Keratinocyte (primary cell): ENCODE measurements at regions not wholly inside any gene's neighbourhood (a gene's known extent, or its start where the extent isn't known, plus 50 kb on each side); places are given as distances from the start of the nearest gene placed in this dataset.

ENCODE experiments used
- DNase-seq: peaks from one replicate; pipeline ENCODE4 v3.0.0-alpha.2; 2011; ENCODE audit warnings: low read depth, missing footprints, low spot score
- FAIRE-seq: peaks from 2 replicates; lab custom pipeline; 2011; peaks lifted over from hg19 to GRCh38; lab: Jason Lieb, UNC
- H2AFZ ChIP-seq: 2 replicates; pipeline ENCODE4 v1.6.0; 2012; ENCODE audit warnings: low read length, control low read depth, inconsistent platforms; ENCODE audit not compliant: control insufficient read depth
- H3K27ac ChIP-seq: 2 replicates; pipeline ENCODE4 v1.5.1; 2011; ENCODE audit warnings: low read length; ENCODE audit not compliant: control insufficient read depth, insufficient read depth
- H3K27me3 ChIP-seq: 3 replicates; pipeline ENCODE4 v1.6.0; 2011; ENCODE audit warnings: low read length; ENCODE audit not compliant: control insufficient read depth, insufficient read depth; ENCODE audit errors: extremely low read depth
- H3K36me3 ChIP-seq, 2 experiments: 2 replicates in 1 of 2; 3 replicates in 1 of 2; pipeline ENCODE4 v1.5.1; 2011; ENCODE audit warnings: low read length in 2 of 2, mild to moderate bottlenecking in 1 of 2; ENCODE audit not compliant: control insufficient read depth in 2 of 2, insufficient read depth in 2 of 2; ENCODE audit errors: extremely low read depth in 1 of 2
- H3K4me1 ChIP-seq: 3 replicates; pipeline ENCODE4 v1.5.1; 2011; ENCODE audit warnings: low read length; ENCODE audit not compliant: control insufficient read depth, insufficient read depth; ENCODE audit errors: extremely low read depth
- H3K4me2 ChIP-seq: 3 replicates; pipeline ENCODE4 v1.6.0; 2011; ENCODE audit warnings: low read depth, low read length; ENCODE audit not compliant: control insufficient read depth, insufficient read depth; ENCODE audit errors: extremely low read depth
- H3K4me3 ChIP-seq, 3 experiments: fragments of 200-600 bp in 1 of 3; sonication (generic) in 1 of 3; 2 replicates in 2 of 3; 3 replicates in 1 of 3; pipeline ENCODE4 v1.5.1; 2011 to 2016; ENCODE audit warnings: low read length in 3 of 3, mild to moderate bottlenecking in 3 of 3, control low read depth in 2 of 3, inconsistent platforms in 1 of 3, low read depth in 1 of 3, mixed read lengths in 1 of 3, mixed run types in 1 of 3, moderate library complexity in 1 of 3; ENCODE audit not compliant: control insufficient read depth in 2 of 3, insufficient read depth in 2 of 3; ENCODE audit errors: extremely low read depth in 1 of 3
- H3K79me2 ChIP-seq: 2 replicates; pipeline ENCODE4 v1.6.0; 2012; ENCODE audit warnings: low read length; ENCODE audit not compliant: control insufficient read depth, insufficient read depth
- H3K9ac ChIP-seq: 3 replicates; pipeline ENCODE4 v1.6.0; 2011; ENCODE audit warnings: low read length; ENCODE audit not compliant: control insufficient read depth, insufficient read depth; ENCODE audit errors: extremely low read depth
- H3K9me1 ChIP-seq: 3 replicates; pipeline ENCODE4 v1.6.0; 2011; ENCODE audit warnings: low read length; ENCODE audit not compliant: control insufficient read depth, insufficient read depth; ENCODE audit errors: extremely low read depth
- H3K9me3 ChIP-seq: 2 replicates; pipeline ENCODE4 v1.5.1; 2012; ENCODE audit warnings: low read depth, low read length; ENCODE audit not compliant: control insufficient read depth
- H4K20me1 ChIP-seq: 3 replicates; pipeline ENCODE4 v1.6.0; 2011; ENCODE audit warnings: low read length; ENCODE audit not compliant: control insufficient read depth, insufficient read depth; ENCODE audit errors: extremely low read depth
- EZH2 ChIP-seq: IDR thresholded peaks from one replicate; pipeline ENCODE4 v1.6.1; 2012; ENCODE audit warnings: inconsistent platforms, mild to moderate bottlenecking, low read length, moderate library complexity
- dilution Hi-C: fragments of 300-500 bp; cut with MboI; formaldehyde crosslinking; loops from one replicate; pipeline ENCODE4 v1.7.0; 2020; ENCODE audit warnings: low sequenced_read_pairs; ENCODE audit not compliant: extremely low pct_ligation_motif_present
- TF ChIP-seq, protein P1 (sequence below), 3 experiments: IDR thresholded peaks in 1 of 3; conservative IDR thresholded peaks in 1 of 3; optimal IDR thresholded peaks in 1 of 3; 2 replicates in 2 of 3; 3 replicates in 1 of 3; pipeline versions ENCODE3 to v1.5.1; 2011; ENCODE audit warnings: low read length in 3 of 3, mild to moderate bottlenecking in 3 of 3, moderate library complexity in 2 of 3, control low read depth in 1 of 3, inconsistent platforms in 1 of 3; ENCODE audit not compliant: insufficient read depth in 2 of 3; ENCODE audit errors: extremely low read depth in 1 of 3

DNA sequence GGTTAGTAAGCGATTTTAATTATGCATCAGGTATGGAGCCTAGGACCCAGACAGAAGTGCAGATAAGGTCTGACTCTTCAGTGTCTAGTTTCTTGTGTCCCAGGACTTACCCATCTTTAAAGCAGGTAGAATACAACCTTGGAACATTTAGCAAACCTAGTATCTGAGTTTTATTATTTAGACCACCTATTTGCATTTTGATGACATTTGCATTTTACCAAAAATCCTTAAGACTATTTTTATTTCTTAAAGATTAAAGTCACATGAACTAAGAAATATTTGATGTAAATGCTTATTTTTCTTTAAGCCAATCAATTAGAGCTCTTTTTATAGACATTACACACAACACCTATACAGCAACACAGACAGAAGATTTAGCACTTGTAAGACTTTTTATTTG lies 939.1 kb downstream of the OTOL1 start:
- no peak overlapping the region for H3K27ac ChIP-seq
- H2AFZ ChIP-seq: no peak overlapping the region
- no peaks in the 10 kb centered on the region for H3K4me1 ChIP-seq
- no peaks in the 10 kb centered on the region for H3K27me3 ChIP-seq
- no peak overlapping the region for H3K9ac ChIP-seq
- DNase-seq (no peak), FAIRE-seq (no peak)
- no peaks in the 10 kb centered on the region for H3K9me3 ChIP-seq
- no peak for TF ChIP-seq EZH2
- H3K4me3 ChIP-seq: no peak overlapping the region
- H3K79me2 ChIP-seq: no peaks in the 10 kb centered on the region
- no peaks in the 10 kb centered on the region for H3K36me3 ChIP-seq
- no peak overlapping the region for H3K4me2 ChIP-seq
- H4K20me1 ChIP-seq: no peaks in the 10 kb centered on the region
- dilution Hi-C loops: no loop called here
- H3K9me1 ChIP-seq: no peaks in the 10 kb centered on the region

DNA sequence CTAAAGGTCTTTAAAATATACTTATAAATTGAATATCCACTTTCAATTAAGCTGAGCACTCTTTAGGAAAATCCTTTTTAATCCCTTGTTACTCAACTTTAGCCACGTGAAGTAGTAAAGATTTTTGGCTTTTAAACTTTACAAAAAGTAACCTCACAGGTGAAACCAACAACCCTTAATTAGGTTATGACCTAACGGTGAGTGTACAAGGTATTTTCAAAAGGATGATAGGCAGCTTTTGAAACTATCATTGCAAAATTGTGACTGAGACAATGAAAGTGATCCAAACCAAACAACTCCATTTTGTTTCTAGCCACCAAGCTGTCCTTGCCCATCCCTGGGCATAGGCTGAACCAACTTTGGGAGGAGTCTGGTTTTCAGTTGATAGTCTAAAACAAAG lies 940.2 kb downstream of the OTOL1 start:
- H3K4me3 ChIP-seq: no peak overlapping the region
- H3K9ac ChIP-seq: no peak overlapping the region
- H3K9me1 ChIP-seq: no peaks in the 10 kb centered on the region
- DNase-seq: no peak
- H3K36me3 ChIP-seq: no peaks in the 10 kb centered on the region
- no peaks in the 10 kb centered on the region for H3K9me3 ChIP-seq
- TF ChIP-seq, protein P1, sequence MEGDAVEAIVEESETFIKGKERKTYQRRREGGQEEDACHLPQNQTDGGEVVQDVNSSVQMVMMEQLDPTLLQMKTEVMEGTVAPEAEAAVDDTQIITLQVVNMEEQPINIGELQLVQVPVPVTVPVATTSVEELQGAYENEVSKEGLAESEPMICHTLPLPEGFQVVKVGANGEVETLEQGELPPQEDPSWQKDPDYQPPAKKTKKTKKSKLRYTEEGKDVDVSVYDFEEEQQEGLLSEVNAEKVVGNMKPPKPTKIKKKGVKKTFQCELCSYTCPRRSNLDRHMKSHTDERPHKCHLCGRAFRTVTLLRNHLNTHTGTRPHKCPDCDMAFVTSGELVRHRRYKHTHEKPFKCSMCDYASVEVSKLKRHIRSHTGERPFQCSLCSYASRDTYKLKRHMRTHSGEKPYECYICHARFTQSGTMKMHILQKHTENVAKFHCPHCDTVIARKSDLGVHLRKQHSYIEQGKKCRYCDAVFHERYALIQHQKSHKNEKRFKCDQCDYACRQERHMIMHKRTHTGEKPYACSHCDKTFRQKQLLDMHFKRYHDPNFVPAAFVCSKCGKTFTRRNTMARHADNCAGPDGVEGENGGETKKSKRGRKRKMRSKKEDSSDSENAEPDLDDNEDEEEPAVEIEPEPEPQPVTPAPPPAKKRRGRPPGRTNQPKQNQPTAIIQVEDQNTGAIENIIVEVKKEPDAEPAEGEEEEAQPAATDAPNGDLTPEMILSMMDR (optimal IDR thresholded peaks at IDR 0.05 in 1 of 3, IDR thresholded peaks at IDR 0.05 in 1 of 3, conservative IDR thresholded peaks at IDR 0.05 in 1 of 3; ENCODE audit: extremely low read depth in 1 of 3, insufficient read depth in 2 of 3, low read length in 3 of 3): no peak
- no peak for TF ChIP-seq EZH2
- H3K27me3 ChIP-seq: no peaks in the 10 kb centered on the region
- H4K20me1 ChIP-seq: no peaks in the 10 kb centered on the region
- no peak for FAIRE-seq
- H3K4me1 ChIP-seq: no peaks in the 10 kb centered on the region
- dilution Hi-C loops: no loop called here
- H3K27ac ChIP-seq: no peak overlapping the region
- H3K4me2 ChIP-seq: no peak overlapping the region
- no peaks in the 10 kb centered on the region for H3K79me2 ChIP-seq
- no peak overlapping the region for H2AFZ ChIP-seq

DNA sequence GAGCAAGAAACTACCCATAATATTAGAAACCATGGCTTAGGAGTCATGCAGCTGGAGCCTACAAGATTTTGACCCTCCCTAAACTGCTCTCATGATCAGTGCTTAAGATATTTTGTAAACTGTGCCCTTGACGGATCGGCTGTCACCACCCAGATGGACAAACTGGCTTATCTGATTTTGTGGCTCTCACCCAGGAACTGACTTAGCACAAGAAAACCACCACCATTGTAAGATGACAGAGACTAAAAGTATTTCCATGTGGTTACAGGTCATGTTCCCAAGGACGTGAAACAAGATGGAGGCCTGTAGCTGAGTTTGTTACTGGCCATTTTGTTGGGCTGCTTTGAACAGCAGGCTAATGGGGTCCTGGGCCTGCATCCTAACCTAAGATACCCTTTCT lies 940.9 kb downstream of the OTOL1 start:
- dilution Hi-C loops: no loop called here
- H3K79me2 ChIP-seq: no peaks in the 10 kb centered on the region
- no peaks in the 10 kb centered on the region for H3K36me3 ChIP-seq
- no peaks in the 10 kb centered on the region for H4K20me1 ChIP-seq
- no peaks in the 10 kb centered on the region for H3K4me1 ChIP-seq
- no peaks in the 10 kb centered on the region for H3K9me3 ChIP-seq
- H3K4me3 ChIP-seq: no peak overlapping the region
- no peak overlapping the region for H3K27ac ChIP-seq
- TF ChIP-seq, protein P1 (optimal IDR thresholded peaks at IDR 0.05 in 1 of 3, IDR thresholded peaks at IDR 0.05 in 1 of 3, conservative IDR thresholded peaks at IDR 0.05 in 1 of 3; ENCODE audit: extremely low read depth in 1 of 3, insufficient read depth in 2 of 3, low read length in 3 of 3): no peak
- no peaks in the 10 kb centered on the region for H3K27me3 ChIP-seq
- FAIRE-seq: no peak
- no peak overlapping the region for H2AFZ ChIP-seq
- H3K9ac ChIP-seq: no peak overlapping the region
- H3K4me2 ChIP-seq: no peak overlapping the region
- H3K9me1 ChIP-seq: no peaks in the 10 kb centered on the region
- DNase-seq: no peak
